Panc1 (cell line): ENCODE measurements at regions not wholly inside any gene's neighbourhood (a gene's known extent, or its start where the extent isn't known, plus 50 kb on each side); places are given as distances from the start of the nearest gene placed in this dataset.

Source experiments
- ATAC-seq: fragments of 200-7000 bp; cut with Tn5 transposase; 2 replicates; pipeline ENCODE4 v1.9.1; 2020; ENCODE audit warnings: mild to moderate bottlenecking, moderate library complexity
- BruUV-seq: library from RNA; stranded (reverse); fragments of 400-500 nt; replicated peaks from 2 replicates; lab custom pipeline; 2021; lab: Mats Ljungman, UMichigan
- CTCF ChIA-PET: fragments of 300-600 bp; sonication (Branson Sonifier 250); formaldehyde crosslinking; loops from one replicate; lab custom pipeline; 2022; ENCODE audit warnings: antibody characterized with exemption; lab: Charles Lee
- POLR2A ChIA-PET: fragments of 300-600 bp; sonication (Branson Sonifier 250); formaldehyde crosslinking; loops from one replicate; lab custom pipeline; 2022; ENCODE audit warnings: antibody characterized with exemption; lab: Charles Lee
- DNase-seq: peaks from one replicate; pipeline ENCODE4 v3.0.0-alpha.2; 2010; ENCODE audit warnings: low read depth, low spot score
- H3K27ac ChIP-seq: 2 replicates; pipeline ENCODE4 v1.5.1; 2011; ENCODE audit warnings: mild to moderate bottlenecking, low read length, inconsistent platforms
- H3K27me3 ChIP-seq: fragments of 200-500 bp; sonication (Bioruptor generic); 2 replicates; pipeline ENCODE4 v1.6.0; 2014; ENCODE audit warnings: low read length, inconsistent platforms; ENCODE audit not compliant: control insufficient read depth, insufficient read depth
- H3K36me3 ChIP-seq: fragments of 200-500 bp; sonication (Bioruptor generic); 2 replicates; pipeline ENCODE4 v1.5.1; 2014; ENCODE audit warnings: inconsistent platforms, mild to moderate bottlenecking, low read length, moderate library complexity; ENCODE audit not compliant: control insufficient read depth, insufficient read depth
- H3K4me1 ChIP-seq: 2 replicates; pipeline ENCODE4 v1.5.1; 2011; ENCODE audit warnings: inconsistent platforms, mild to moderate bottlenecking, low read length, moderate library complexity; ENCODE audit not compliant: control insufficient read depth, insufficient read depth
- H3K4me3 ChIP-seq, 2 experiments: 2 replicates each; pipeline ENCODE4 v1.5.1; 2011 to 2012; ENCODE audit warnings: low read depth in 2 of 2, low read length in 2 of 2, mild to moderate bottlenecking in 2 of 2, inconsistent platforms in 1 of 2, moderate library complexity in 1 of 2
- H3K9me3 ChIP-seq: fragments of 200-500 bp; sonication (Bioruptor generic); 2 replicates; pipeline ENCODE4 v1.5.1; 2014; ENCODE audit warnings: low read depth, mild to moderate bottlenecking, inconsistent platforms, low read length, moderate library complexity; ENCODE audit not compliant: control insufficient read depth, insufficient read depth
- CTCF ChIP-seq: fragments of 450-650 bp; IDR thresholded peaks from 2 replicates; pipeline ENCODE4 v1.5.1; 2017; ENCODE audit warnings: mild to moderate bottlenecking
- POLR2AphosphoS5 ChIP-seq: IDR thresholded peaks from 2 replicates; pipeline ENCODE4 v1.6.1; 2012; ENCODE audit warnings: mild to moderate bottlenecking, low read depth, low read length, moderate library complexity
- REST ChIP-seq, 2 experiments: IDR thresholded peaks; 2 replicates each; pipeline ENCODE4 v1.6.1; 2011 to 2012; ENCODE audit warnings: low read depth in 2 of 2, control low read depth in 1 of 2, low read length in 1 of 2, mild to moderate bottlenecking in 1 of 2, moderate library complexity in 1 of 2; ENCODE audit not compliant: insufficient read depth in 1 of 2
- SIN3A ChIP-seq: IDR thresholded peaks from 2 replicates; pipeline ENCODE4 v1.6.1; 2012; ENCODE audit warnings: low read depth, mild to moderate bottlenecking, low read length, moderate library complexity, borderline replicate concordance; ENCODE audit not compliant: insufficient read depth
- TCF7L2 ChIP-seq: IDR thresholded peaks from 2 replicates; pipeline ENCODE4 v1.6.1; 2011; ENCODE audit warnings: mild to moderate bottlenecking, low read depth, low read length, inconsistent platforms
- in situ Hi-C: cut with HindIII; loops from 2 replicates; pipeline ENCODE4 v1.10.0; 2016; ENCODE audit warnings: low sequenced_read_pairs, low pct_unique_long_range_greater_than_20kb
- intact Hi-C: fragments of 100-400 bp; cut with micrococcal nuclease; formaldehyde crosslinking; loops from one replicate; pipeline ENCODE4 v1.10.0; 2022; ENCODE audit not compliant: unreplicated experiment

GRCh38 chr19:28330831-28331230 is 882.1 kb downstream of the UQCRFS1 start:
- Histone ChIP-seq H3K36me3 (no peaks in the 10 kb centered on the region), H3K27me3 (no peaks in the 10 kb centered on the region; the same call in 1 of the 2 replicates), H3K4me1 (no peaks in the 10 kb centered on the region), H3K9me3 (no peaks in the 10 kb centered on the region), H3K27ac (no peak overlapping the region), H3K4me3 (no peak overlapping the region)
- BruUV-seq: no TSS peak
- DNase-seq (no peak), ATAC-seq (no peak)
- in situ Hi-C loops (no loop called here), intact Hi-C loops (no loop called here)
- no peak for TF ChIP-seq SIN3A
- no peak for TF ChIP-seq REST (IDR thresholded peaks at IDR 0.05; ENCODE audit: insufficient read depth in 1 of 2, low read depth in 2 of 2, low read length in 1 of 2)
- no peak for TF ChIP-seq POLR2AphosphoS5
- TF ChIP-seq CTCF: no peak
- no peak for TF ChIP-seq TCF7L2
- POLR2A ChIA-PET: no interaction called here
- CTCF ChIA-PET: no interaction called here

- BruUV-seq: no TSS peak
- H3K4me3 ChIP-seq: no peak overlapping the region
- H3K36me3 ChIP-seq: no peaks in the 10 kb centered on the region
- intact Hi-C loops (loop anchor here (5.0 to 10.0 kb wide), 2 partner anchors 87 to 385 kb away; no protein-coding TSS in a partner anchor), in situ Hi-C loops (no loop called here)
- ATAC-seq: no peak
- DNase-seq: no peak
- POLR2A ChIA-PET: no interaction called here
- H3K9me3 ChIP-seq: no peaks in the 10 kb centered on the region
- TF ChIP-seq REST (IDR thresholded peaks at IDR 0.05; ENCODE audit: insufficient read depth in 1 of 2, low read depth in 2 of 2, low read length in 1 of 2) (no peak), POLR2AphosphoS5 (no peak), CTCF (no peak), SIN3A (no peak), TCF7L2 (no peak)
- no peak overlapping the region for H3K27ac ChIP-seq
- H3K27me3 ChIP-seq: no peaks in the 10 kb centered on the region; the same call in 1 of the 2 replicates
- CTCF ChIA-PET: no interaction called here
- no peaks in the 10 kb centered on the region for H3K4me1 ChIP-seq
Measured at GRCh38 chr19:28329429-28329828, 883.5 kb downstream of the UQCRFS1 start.
